HCT116 (cell line): ENCODE measurements at regions not wholly inside any gene's neighbourhood (a gene's known extent, or its start where the extent isn't known, plus 50 kb on each side); places are given as distances from the start of the nearest gene placed in this dataset.
A peak's percentile ranks its signal among the peaks of the same experiment; 100 is the strongest.

ENCODE experiments used
- ATAC-seq: fragments of 200-7000 bp; cut with Tn5 transposase; 2 replicates; pipeline ENCODE4 v1.9.1; 2020; ENCODE audit warnings: mild to moderate bottlenecking, moderate library complexity
- BruUV-seq: library from RNA; stranded (reverse); fragments of 400-500 nt; replicated peaks from 2 replicates; lab custom pipeline; 2021; lab: Mats Ljungman, UMichigan
- CTCF ChIA-PET: fragments of 300-600 bp; sonication (Branson Sonifier 250); formaldehyde crosslinking; loops from one replicate; lab custom pipeline; 2021; ENCODE audit warnings: antibody characterized with exemption; lab: Charles Lee
- POLR2A ChIA-PET: fragments of 300-600, 350-600 bp; sonication (Branson Sonifier 250); formaldehyde crosslinking; loops from one replicate; lab custom pipeline; 2021; ENCODE audit warnings: antibody characterized with exemption; lab: Charles Lee
- RAD21 ChIA-PET, 2 experiments: fragments of 300-600 bp; sonication (Branson Sonifier 250); formaldehyde crosslinking; loops; one replicate each; lab custom pipeline; 2023; ENCODE audit warnings: low total read pairs in 2 of 2; ENCODE audit not compliant: uncharacterized antibody in 2 of 2, unreplicated experiment in 2 of 2, low non-redundant PET in 1 of 2; lab: Charles Lee
- DNase-seq: peaks from one replicate; pipeline ENCODE4 v3.0.0-alpha.2; 2010; ENCODE audit warnings: low read depth, low spot score
- H2AFZ ChIP-seq: fragments of 200-600 bp; shearing (Covaris generic), sonication (generic); 2 replicates; pipeline ENCODE4 v1.6.1; 2017; ENCODE audit warnings: low read depth, mixed run types, mixed read lengths, antibody characterized with exemption, low read length; ENCODE audit not compliant: poor library complexity, severe bottlenecking
- H3K27ac ChIP-seq: 2 replicates; pipeline ENCODE4 v1.5.1; 2012; ENCODE audit warnings: low read depth, low read length
- H3K27me3 ChIP-seq: fragments of 200-600 bp; sonication (generic); 2 replicates; pipeline ENCODE4 v1.6.1; 2016; ENCODE audit warnings: mixed run types, low read length, mixed read lengths; ENCODE audit not compliant: insufficient read depth
- H3K36me3 ChIP-seq, 2 experiments: fragments of 200-500 bp in 1 of 2; fragments of 200-600 bp in 1 of 2; sonication (Bioruptor generic) in 1 of 2; sonication (generic) in 1 of 2; 2 replicates each; pipeline versions ENCODE4 v1.5.1 to v1.6.1; 2014 to 2016; ENCODE audit warnings: low read length in 2 of 2, inconsistent platforms in 1 of 2, mixed read lengths in 1 of 2, mixed run types in 1 of 2; ENCODE audit not compliant: insufficient read depth in 2 of 2, control insufficient read depth in 1 of 2
- H3K4me1 ChIP-seq, 2 experiments: fragments of 200-600 bp in 1 of 2; sonication (generic) in 1 of 2; 2 replicates each; pipeline versions ENCODE4 v1.5.1 to v1.6.1; 2012 to 2017; ENCODE audit warnings: low read length in 2 of 2, inconsistent platforms in 1 of 2, mild to moderate bottlenecking in 1 of 2, mixed read lengths in 1 of 2, mixed run types in 1 of 2, moderate library complexity in 1 of 2; ENCODE audit not compliant: insufficient read depth in 2 of 2, control insufficient read depth in 1 of 2
- H3K4me2 ChIP-seq: fragments of 200-600 bp; sonication (generic); 2 replicates; pipeline ENCODE4 v1.6.1; 2017; ENCODE audit warnings: mixed run types, low read length, mixed read lengths
- H3K4me3 ChIP-seq, 2 experiments: fragments of 200-600 bp in 1 of 2; sonication (generic) in 1 of 2; replicated peaks in 1 of 2; 2 replicates each; pipeline ENCODE4 v1.5.1; 2011 to 2016; ENCODE audit warnings: low read length in 2 of 2, control low read depth in 1 of 2, low read depth in 1 of 2, mild to moderate bottlenecking in 1 of 2, mixed read lengths in 1 of 2, mixed run types in 1 of 2
- H3K79me2 ChIP-seq: fragments of 200-600 bp; sonication (generic); 2 replicates; pipeline ENCODE4 v1.6.1; 2017; ENCODE audit warnings: mild to moderate bottlenecking, mixed run types, low read length, moderate library complexity, mixed read lengths; ENCODE audit not compliant: insufficient read depth
- H3K9ac ChIP-seq: fragments of 200-600 bp; sonication (generic); 2 replicates; pipeline ENCODE4 v1.6.1; 2016; ENCODE audit warnings: low read length, mixed read lengths
- H3K9me2 ChIP-seq: fragments of 200-600 bp; sonication (generic), shearing (Covaris generic); 2 replicates; pipeline ENCODE4 v1.6.1; 2017; ENCODE audit warnings: mixed run types, mild to moderate bottlenecking, moderate library complexity; ENCODE audit not compliant: insufficient read depth
- H3K9me3 ChIP-seq, 2 experiments: fragments of 200-500 bp in 1 of 2; fragments of 200-600 bp in 1 of 2; sonication (Bioruptor generic) in 1 of 2; sonication (generic) in 1 of 2; 2 replicates each; pipeline ENCODE4 v1.6.1; 2014 to 2017; ENCODE audit warnings: low read length in 2 of 2, mixed read lengths in 2 of 2, inconsistent platforms in 1 of 2, low read depth in 1 of 2, mild to moderate bottlenecking in 1 of 2, mixed run types in 1 of 2, moderate library complexity in 1 of 2; ENCODE audit not compliant: control insufficient read depth in 1 of 2, insufficient read depth in 1 of 2
- H4K20me1 ChIP-seq: fragments of 200-600 bp; sonication (generic), shearing (Covaris generic); 2 replicates; pipeline ENCODE4 v1.6.1; 2017; ENCODE audit warnings: mixed run types, mild to moderate bottlenecking, moderate library complexity; ENCODE audit not compliant: insufficient read depth
- ELF1 ChIP-seq: IDR thresholded peaks from 2 replicates; pipeline ENCODE4 v1.6.1; 2012; ENCODE audit warnings: low read depth, borderline replicate concordance
- EZH2 ChIP-seq: fragments of 200-600 bp; sonication (generic); IDR thresholded peaks from 2 replicates; pipeline ENCODE4 v1.6.1; 2017; ENCODE audit warnings: antibody characterized with exemption, mixed run types
- EZH2phosphoT487 ChIP-seq: fragments of 200-600 bp; IDR thresholded peaks from 2 replicates; pipeline ENCODE4 v1.6.1; 2018; ENCODE audit warnings: antibody characterized with exemption, borderline replicate concordance
- FOSL1 ChIP-seq: IDR thresholded peaks from 2 replicates; pipeline ENCODE4 v1.6.1; 2012; ENCODE audit warnings: low read depth
- POLR2AphosphoS5 ChIP-seq: IDR thresholded peaks from 2 replicates; pipeline ENCODE4 v1.6.1; 2011; ENCODE audit warnings: mild to moderate bottlenecking, low read depth, low read length, moderate library complexity
- RAD21 ChIP-seq: IDR thresholded peaks from 2 replicates; pipeline ENCODE4 v1.6.1; 2012; ENCODE audit warnings: low read depth, mild to moderate bottlenecking
- SIN3A ChIP-seq: IDR thresholded peaks from 2 replicates; pipeline ENCODE4 v1.6.1; 2012; ENCODE audit warnings: low read depth
- SP1 ChIP-seq: IDR thresholded peaks from 2 replicates; pipeline ENCODE4 v1.6.1; 2012; ENCODE audit warnings: low read depth
- TCF7L2 ChIP-seq: IDR thresholded peaks from 2 replicates; pipeline ENCODE4 v1.7.0; 2011; ENCODE audit warnings: borderline replicate concordance, inconsistent platforms; ENCODE audit not compliant: insufficient read depth, insufficient read length; ENCODE audit errors: extremely low read depth
- YY1 ChIP-seq: IDR thresholded peaks from 2 replicates; pipeline ENCODE4 v1.6.1; 2011; ENCODE audit warnings: low read length, low read depth, moderate library complexity, mild to moderate bottlenecking; ENCODE audit not compliant: insufficient replicate concordance; ENCODE audit errors: extremely low read depth
- ZFX ChIP-seq: fragments of 450-650 bp; IDR thresholded peaks from 2 replicates; pipeline ENCODE4 v1.6.1; 2017
- ZNF274 ChIP-seq: fragments of 200-500 bp; sonication (Bioruptor generic); IDR thresholded peaks from 2 replicates; pipeline ENCODE4 v1.6.1; 2014; ENCODE audit warnings: mild to moderate bottlenecking, low read depth, low read length, inconsistent platforms
- intact Hi-C: fragments of 100-400 bp; cut with micrococcal nuclease; formaldehyde crosslinking; loops from 2 replicates; pipeline ENCODE4 v1.10.0; 2022
- TF ChIP-seq, protein P1 (sequence below): IDR thresholded peaks from 2 replicates; pipeline ENCODE4 v1.6.1; 2012; ENCODE audit warnings: low read depth

DNA sequence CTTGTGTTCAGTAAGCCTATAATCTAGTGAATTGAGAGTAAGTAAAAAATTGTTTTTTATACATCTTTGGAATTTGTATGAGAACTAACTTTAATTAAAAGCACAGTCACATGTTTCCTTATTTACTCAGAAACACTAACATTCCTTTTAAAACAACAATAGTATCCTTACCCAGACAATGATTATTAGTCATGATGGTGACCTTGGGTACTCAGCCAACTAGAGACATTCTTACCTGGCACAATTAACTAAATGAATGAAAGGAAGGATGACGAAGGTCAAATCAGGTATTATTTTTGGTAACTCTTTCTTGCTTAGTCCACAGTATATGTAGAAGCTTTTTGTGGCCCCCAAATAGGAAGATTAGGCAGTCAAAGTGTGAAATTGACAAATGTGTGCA, 901.0 kb downstream of the FAT4 start:
- no TSS peak for BruUV-seq
- Histone ChIP-seq H3K9me2 (no peaks in the 10 kb centered on the region), H2AFZ (peak overlapping the region; percentile 8), H3K4me3 (no peak overlapping the region), H3K4me1 (no peaks in the 10 kb centered on the region), H4K20me1 (no peaks in the 10 kb centered on the region), H3K27ac (no peak overlapping the region), H3K79me2 (no peaks in the 10 kb centered on the region), H3K9ac (no peak overlapping the region), H3K4me2 (no peak overlapping the region)
- no peak for ATAC-seq
- ChIA-PET POLR2A (no interaction called here), RAD21 (no interaction called here)
- intact Hi-C loops = no loop called here
- DNase-seq = no peak
- no peak for TF ChIP-seq FOSL1
- no peak for TF ChIP-seq SIN3A
- no peak for TF ChIP-seq ZFX
- no peak for TF ChIP-seq EZH2
- no peak for TF ChIP-seq ELF1
- no peak for TF ChIP-seq TCF7L2
- TF ChIP-seq EZH2phosphoT487 = no peak
- TF ChIP-seq ZNF274 = no peak
- TF ChIP-seq RAD21 = no peak
- no peak for TF ChIP-seq POLR2AphosphoS5
- TF ChIP-seq, all 23 proteins: peak for 0
- Histone ChIP-seq H3K36me3 (no peaks in the 10 kb centered on the region), H3K27me3 (no peaks in the 10 kb centered on the region), H3K9me3 (no peaks in the 10 kb centered on the region)
- CTCF ChIA-PET = no interaction called here

DNA sequence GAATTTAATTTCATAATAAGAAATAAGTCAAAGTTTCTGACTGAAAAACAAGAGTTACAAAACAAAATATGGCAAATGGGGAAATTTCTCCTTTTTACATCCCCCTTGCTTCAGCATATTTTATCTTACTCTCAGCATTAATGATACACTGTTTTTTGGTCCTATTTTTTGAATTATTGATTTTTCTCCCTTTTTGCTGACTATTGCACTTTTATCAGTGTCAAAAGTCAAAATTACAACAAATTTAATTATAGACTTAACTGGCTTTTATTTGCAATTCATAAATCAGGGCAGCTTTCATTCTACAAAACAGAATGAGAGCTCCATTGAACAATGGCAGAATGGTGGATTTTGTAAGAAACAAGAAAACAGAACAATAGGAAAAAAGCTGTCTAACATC, 901.9 kb downstream of the FAT4 start:
- H4K20me1 ChIP-seq = no peaks in the 10 kb centered on the region
- TF ChIP-seq POLR2AphosphoS5 (no peak), RAD21 (no peak), YY1 (no peak), ZFX (no peak), SP1 (no peak)
- TF ChIP-seq, protein P1, sequence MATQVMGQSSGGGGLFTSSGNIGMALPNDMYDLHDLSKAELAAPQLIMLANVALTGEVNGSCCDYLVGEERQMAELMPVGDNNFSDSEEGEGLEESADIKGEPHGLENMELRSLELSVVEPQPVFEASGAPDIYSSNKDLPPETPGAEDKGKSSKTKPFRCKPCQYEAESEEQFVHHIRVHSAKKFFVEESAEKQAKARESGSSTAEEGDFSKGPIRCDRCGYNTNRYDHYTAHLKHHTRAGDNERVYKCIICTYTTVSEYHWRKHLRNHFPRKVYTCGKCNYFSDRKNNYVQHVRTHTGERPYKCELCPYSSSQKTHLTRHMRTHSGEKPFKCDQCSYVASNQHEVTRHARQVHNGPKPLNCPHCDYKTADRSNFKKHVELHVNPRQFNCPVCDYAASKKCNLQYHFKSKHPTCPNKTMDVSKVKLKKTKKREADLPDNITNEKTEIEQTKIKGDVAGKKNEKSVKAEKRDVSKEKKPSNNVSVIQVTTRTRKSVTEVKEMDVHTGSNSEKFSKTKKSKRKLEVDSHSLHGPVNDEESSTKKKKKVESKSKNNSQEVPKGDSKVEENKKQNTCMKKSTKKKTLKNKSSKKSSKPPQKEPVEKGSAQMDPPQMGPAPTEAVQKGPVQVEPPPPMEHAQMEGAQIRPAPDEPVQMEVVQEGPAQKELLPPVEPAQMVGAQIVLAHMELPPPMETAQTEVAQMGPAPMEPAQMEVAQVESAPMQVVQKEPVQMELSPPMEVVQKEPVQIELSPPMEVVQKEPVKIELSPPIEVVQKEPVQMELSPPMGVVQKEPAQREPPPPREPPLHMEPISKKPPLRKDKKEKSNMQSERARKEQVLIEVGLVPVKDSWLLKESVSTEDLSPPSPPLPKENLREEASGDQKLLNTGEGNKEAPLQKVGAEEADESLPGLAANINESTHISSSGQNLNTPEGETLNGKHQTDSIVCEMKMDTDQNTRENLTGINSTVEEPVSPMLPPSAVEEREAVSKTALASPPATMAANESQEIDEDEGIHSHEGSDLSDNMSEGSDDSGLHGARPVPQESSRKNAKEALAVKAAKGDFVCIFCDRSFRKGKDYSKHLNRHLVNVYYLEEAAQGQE = no peak
- TF ChIP-seq, all 23 proteins: peak for 0
- BruUV-seq = no TSS peak
- Histone ChIP-seq H3K79me2 (no peaks in the 10 kb centered on the region), H3K4me2 (no peak overlapping the region), H3K4me1 (no peaks in the 10 kb centered on the region), H3K9ac (no peak overlapping the region), H2AFZ (no peak overlapping the region), H3K9me2 (no peaks in the 10 kb centered on the region), H3K9me3 (no peaks in the 10 kb centered on the region), H3K27me3 (no peaks in the 10 kb centered on the region), H3K4me3 (no peak overlapping the region), H3K27ac (no peak overlapping the region), H3K36me3 (no peaks in the 10 kb centered on the region)
- intact Hi-C loops = no loop called here
- ChIA-PET RAD21 (no interaction called here), CTCF (no interaction called here), POLR2A (no interaction called here)
- DNase-seq (no peak), ATAC-seq (no peak)
